ENCODE measurements at regions not wholly inside any gene's neighbourhood (a gene's known extent, or its start where the extent isn't known, plus 50 kb on each side); places are given as distances from the start of the nearest gene placed in this dataset.

- H3K4me3 ChIP-seq (replicated peaks; ENCODE audit: low read depth, low read length), result no peak overlapping the region
- DNase-seq (ENCODE audit: extremely low read depth, low read depth), result no peak
- TF ChIP-seq CTCF (IDR thresholded peaks at IDR 0.05; ENCODE audit: low read depth, low read length, missing control alignments), result no peak
Measured at GRCh38 chr11:82546661-82547557, 186.8 kb downstream of the FAM181B start.

- no peak for DNase-seq (ENCODE audit: extremely low read depth, low read depth)
- H3K4me3 ChIP-seq (replicated peaks; ENCODE audit: low read depth, low read length), result no peak overlapping the region
- no peak for TF ChIP-seq CTCF (IDR thresholded peaks at IDR 0.05; ENCODE audit: low read depth, low read length, missing control alignments)
Measured at GRCh38 chr11:82539669-82540068, 194.0 kb downstream of the FAM181B start.

- TF ChIP-seq CTCF (IDR thresholded peaks at IDR 0.05; ENCODE audit: low read depth, low read length, missing control alignments), result no peak
- no peak for DNase-seq (ENCODE audit: extremely low read depth, low read depth)
- no peak overlapping the region for H3K4me3 ChIP-seq (replicated peaks; ENCODE audit: low read depth, low read length)
Measured at GRCh38 chr11:82536706-82537105, 197.0 kb downstream of the FAM181B start.

GRCh38 chr11:82533628-82534327 lies 199.9 kb downstream of the FAM181B start:
- no peak for TF ChIP-seq CTCF (IDR thresholded peaks at IDR 0.05; ENCODE audit: low read depth, low read length, missing control alignments)
- no peak for DNase-seq (ENCODE audit: extremely low read depth, low read depth)

GRCh38 chr11:82529936-82530335 lies 203.7 kb downstream of the FAM181B start:
- H3K4me3 ChIP-seq (replicated peaks; ENCODE audit: low read depth, low read length), result no peak overlapping the region
- no peak for DNase-seq (ENCODE audit: extremely low read depth, low read depth)
- TF ChIP-seq CTCF (IDR thresholded peaks at IDR 0.05; ENCODE audit: low read depth, low read length, missing control alignments), result no peak

More at GRCh38 chr11:82533628-82534327, 199.9 kb downstream of the FAM181B start:
- no peak overlapping the region for H3K4me3 ChIP-seq (replicated peaks; ENCODE audit: low read depth, low read length)

- DNase-seq (ENCODE audit: extremely low read depth, low read depth), result no peak
- no peak for TF ChIP-seq CTCF (IDR thresholded peaks at IDR 0.05; ENCODE audit: low read depth, low read length, missing control alignments)
- H3K4me3 ChIP-seq (replicated peaks; ENCODE audit: low read depth, low read length), result no peak overlapping the region
Measured at GRCh38 chr11:82527081-82527584, 206.5 kb downstream of the FAM181B start.

Measured in HFF-Myc (cell line).